ENCODE measurements at regions not wholly inside any gene's neighbourhood (a gene's known extent, or its start where the extent isn't known, plus 50 kb on each side); places are given as distances from the start of the nearest gene placed in this dataset.

- Histone ChIP-seq H3K27ac (ENCODE audit: low read depth, low read length) (no peak overlapping the region), H3K4me3 (ENCODE audit: low read length in 3 of 3) (no peak overlapping the region), H3K9ac (ENCODE audit: low read depth in 1 of 3, low read length in 3 of 3) (no peak overlapping the region), H3K27me3 (ENCODE audit: control insufficient read depth in 3 of 3, insufficient read depth in 3 of 3, low read length in 3 of 3) (no peaks in the 10 kb centered on the region), H3K9me3 (ENCODE audit: control insufficient read depth in 3 of 3, low read length in 3 of 3) (no peaks in the 10 kb centered on the region), H3K4me1 (ENCODE audit: control insufficient read depth in 3 of 3, insufficient read depth in 3 of 3, low read length in 3 of 3) (peaks cover 0 to 7% (median 0%) of the 10 kb centered on the region in 3 donors), H3K36me3 (ENCODE audit: control insufficient read depth in 3 of 3, insufficient read depth in 3 of 3, low read length in 3 of 3) (no peaks in the 10 kb centered on the region)
Observed at GRCh38 chr9:107708791-107709190, 219.2 kb upstream of the KLF4 start.

DNA sequence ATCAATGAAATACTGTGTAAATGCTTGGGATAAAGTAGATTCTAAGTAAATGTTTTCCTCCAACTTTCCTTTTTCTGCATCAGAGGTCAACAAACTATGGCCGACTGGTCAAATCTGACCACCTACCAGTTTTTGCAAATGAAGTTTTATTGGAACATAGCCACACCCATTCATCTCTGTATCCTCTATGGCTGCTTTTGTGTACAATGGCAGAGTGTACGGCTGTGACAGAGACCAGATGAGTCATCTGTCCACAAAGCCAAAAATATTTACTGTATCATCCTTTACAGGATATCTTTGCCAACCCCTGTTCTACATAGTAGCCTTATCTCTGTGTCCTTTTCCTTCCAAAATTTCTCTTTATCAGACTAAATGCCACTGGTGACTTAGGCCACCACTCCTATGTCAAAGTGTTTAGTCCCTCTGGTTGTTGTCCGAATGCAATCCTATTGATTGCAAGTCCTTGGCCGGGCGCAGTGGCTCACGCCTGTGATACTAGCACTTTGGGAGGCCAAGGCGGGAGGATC lies 218.4 kb upstream of the KLF4 start:
- no peaks in the 10 kb centered on the region for H3K36me3 ChIP-seq (ENCODE audit: control insufficient read depth in 3 of 3, insufficient read depth in 3 of 3, low read length in 3 of 3)
- H3K9ac ChIP-seq (ENCODE audit: low read depth in 1 of 3, low read length in 3 of 3), result no peak overlapping the region
- H3K9me3 ChIP-seq (ENCODE audit: control insufficient read depth in 3 of 3, low read length in 3 of 3), result no peaks in the 10 kb centered on the region
- no peak overlapping the region for H3K4me3 ChIP-seq (ENCODE audit: low read length in 3 of 3)
- no peaks in the 10 kb centered on the region for H3K27me3 ChIP-seq (ENCODE audit: control insufficient read depth in 3 of 3, insufficient read depth in 3 of 3, low read length in 3 of 3)
- peaks cover 0 to 7% (median 0%) of the 10 kb centered on the region in 3 donors for H3K4me1 ChIP-seq (ENCODE audit: control insufficient read depth in 3 of 3, insufficient read depth in 3 of 3, low read length in 3 of 3)
- no peak overlapping the region for H3K27ac ChIP-seq (ENCODE audit: low read depth, low read length)

DNA sequence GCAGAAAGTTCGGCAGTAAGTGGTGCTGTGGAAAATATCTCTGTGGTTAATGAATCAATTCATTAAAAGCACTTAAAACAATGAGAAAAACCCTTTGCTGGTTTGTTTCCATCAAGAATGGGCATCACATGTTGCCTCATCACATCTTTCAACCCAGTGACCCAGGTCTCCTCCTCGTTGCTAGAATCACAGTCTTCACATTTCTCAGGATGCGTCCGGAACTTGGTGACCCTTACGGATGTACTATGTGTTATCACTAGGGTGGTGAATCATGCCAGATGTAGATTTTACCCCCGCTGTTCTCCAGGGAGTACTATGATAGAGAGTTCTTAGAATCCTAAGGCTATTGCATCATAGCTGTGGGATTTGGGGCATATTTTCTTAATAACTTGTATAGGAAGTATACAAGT lies 217.9 kb upstream of the KLF4 start:
- Histone ChIP-seq H3K27ac (ENCODE audit: low read depth, low read length) (no peak overlapping the region), H3K4me1 (ENCODE audit: control insufficient read depth in 3 of 3, insufficient read depth in 3 of 3, low read length in 3 of 3) (peaks cover 0 to 7% (median 0%) of the 10 kb centered on the region in 3 donors), H3K9ac (ENCODE audit: low read depth in 1 of 3, low read length in 3 of 3) (no peak overlapping the region), H3K4me3 (ENCODE audit: low read length in 3 of 3) (no peak overlapping the region), H3K9me3 (ENCODE audit: control insufficient read depth in 3 of 3, low read length in 3 of 3) (no peaks in the 10 kb centered on the region), H3K27me3 (ENCODE audit: control insufficient read depth in 3 of 3, insufficient read depth in 3 of 3, low read length in 3 of 3) (no peaks in the 10 kb centered on the region), H3K36me3 (ENCODE audit: control insufficient read depth in 3 of 3, insufficient read depth in 3 of 3, low read length in 3 of 3) (no peaks in the 10 kb centered on the region)

DNA sequence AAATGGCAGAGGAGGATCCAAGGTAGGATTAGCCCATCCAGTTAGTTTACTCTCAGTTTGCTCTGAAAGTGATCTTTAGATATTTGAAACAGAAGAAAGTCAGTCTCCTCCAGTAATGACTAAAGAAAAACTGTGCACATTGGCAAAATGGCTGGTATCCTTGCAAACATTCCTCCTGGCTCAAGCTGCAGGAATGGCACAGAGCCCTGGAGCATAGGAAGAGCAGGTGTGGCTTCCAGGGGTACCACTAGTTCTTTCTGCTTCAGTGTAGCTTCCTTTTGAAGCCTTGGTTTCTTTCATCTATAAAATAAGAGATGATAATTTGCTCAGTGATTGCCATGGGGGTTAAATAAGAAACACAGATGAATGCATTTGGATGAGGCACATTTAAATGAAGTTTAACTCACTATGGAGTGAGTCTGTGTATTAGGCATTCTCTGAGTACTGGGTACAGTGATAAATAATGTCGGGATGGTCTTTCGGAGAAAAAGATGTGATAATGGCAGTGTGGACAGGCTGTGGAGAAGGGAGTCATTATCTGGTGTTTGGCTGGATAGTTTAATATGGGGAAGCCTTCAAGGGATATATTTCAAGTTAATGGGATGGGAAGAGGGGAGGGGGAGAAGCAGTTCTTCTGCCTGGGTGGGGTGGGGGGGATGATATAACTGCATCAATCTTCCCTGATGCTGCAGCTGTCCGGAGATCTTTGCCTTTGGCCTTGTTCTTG lies 217.3 kb upstream of the KLF4 start:
- no peak overlapping the region for H3K27ac ChIP-seq (ENCODE audit: low read depth, low read length)
- no peaks in the 10 kb centered on the region for H3K27me3 ChIP-seq (ENCODE audit: control insufficient read depth in 3 of 3, insufficient read depth in 3 of 3, low read length in 3 of 3)
- H3K4me1 ChIP-seq (ENCODE audit: control insufficient read depth in 3 of 3, insufficient read depth in 3 of 3, low read length in 3 of 3), result peaks cover 0 to 7% (median 0%) of the 10 kb centered on the region in 3 donors

DNA sequence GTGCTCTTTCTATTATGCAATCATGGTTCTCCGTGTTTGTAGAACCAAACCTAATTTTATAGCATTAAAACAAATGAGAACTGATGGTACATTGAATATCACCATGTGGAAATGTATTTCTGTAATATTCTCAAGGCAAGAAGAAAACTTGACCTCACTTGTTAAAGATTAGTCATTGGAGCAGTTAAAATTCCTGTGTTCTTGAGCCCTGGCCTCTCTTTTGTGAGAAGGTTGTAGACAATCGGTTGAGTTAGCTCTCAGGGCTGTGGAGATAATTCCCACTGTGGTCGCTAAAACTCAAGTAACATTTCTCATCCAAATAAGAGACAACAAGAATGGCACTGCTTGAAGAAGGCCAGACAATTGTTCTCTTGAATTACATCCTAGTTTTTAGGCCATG lies 216.0 kb upstream of the KLF4 start:
- Histone ChIP-seq H3K9ac (ENCODE audit: low read depth in 1 of 3, low read length in 3 of 3) (no peak overlapping the region), H3K27ac (ENCODE audit: low read depth, low read length) (no peak overlapping the region), H3K4me3 (ENCODE audit: low read length in 3 of 3) (no peak overlapping the region), H3K9me3 (ENCODE audit: control insufficient read depth in 3 of 3, low read length in 3 of 3) (no peaks in the 10 kb centered on the region), H3K4me1 (ENCODE audit: control insufficient read depth in 3 of 3, insufficient read depth in 3 of 3, low read length in 3 of 3) (peaks cover 0 to 7% (median 2%) of the 10 kb centered on the region in 3 donors), H3K36me3 (ENCODE audit: control insufficient read depth in 3 of 3, insufficient read depth in 3 of 3, low read length in 3 of 3) (no peaks in the 10 kb centered on the region), H3K27me3 (ENCODE audit: control insufficient read depth in 3 of 3, insufficient read depth in 3 of 3, low read length in 3 of 3) (no peaks in the 10 kb centered on the region)

More for the DNA sequence above, 217.3 kb upstream of the KLF4 start:
- H3K9ac ChIP-seq (ENCODE audit: low read depth in 1 of 3, low read length in 3 of 3), result no peak overlapping the region
- no peaks in the 10 kb centered on the region for H3K9me3 ChIP-seq (ENCODE audit: control insufficient read depth in 3 of 3, low read length in 3 of 3)
- H3K4me3 ChIP-seq (ENCODE audit: low read length in 3 of 3), result no peak overlapping the region
- H3K36me3 ChIP-seq (ENCODE audit: control insufficient read depth in 3 of 3, insufficient read depth in 3 of 3, low read length in 3 of 3), result no peaks in the 10 kb centered on the region

GRCh38 chr9:107704774-107705173 lies 215.2 kb upstream of the KLF4 start:
- Histone ChIP-seq H3K27me3 (ENCODE audit: control insufficient read depth in 3 of 3, insufficient read depth in 3 of 3, low read length in 3 of 3) (no peaks in the 10 kb centered on the region), H3K4me3 (ENCODE audit: low read length in 3 of 3) (no peak overlapping the region), H3K36me3 (ENCODE audit: control insufficient read depth in 3 of 3, insufficient read depth in 3 of 3, low read length in 3 of 3) (no peaks in the 10 kb centered on the region), H3K27ac (ENCODE audit: low read depth, low read length) (no peak overlapping the region), H3K9ac (ENCODE audit: low read depth in 1 of 3, low read length in 3 of 3) (no peak overlapping the region), H3K9me3 (ENCODE audit: control insufficient read depth in 3 of 3, low read length in 3 of 3) (no peaks in the 10 kb centered on the region), H3K4me1 (ENCODE audit: control insufficient read depth in 3 of 3, insufficient read depth in 3 of 3, low read length in 3 of 3) (peaks cover 0 to 9% (median 3%) of the 10 kb centered on the region in 3 donors)

DNA sequence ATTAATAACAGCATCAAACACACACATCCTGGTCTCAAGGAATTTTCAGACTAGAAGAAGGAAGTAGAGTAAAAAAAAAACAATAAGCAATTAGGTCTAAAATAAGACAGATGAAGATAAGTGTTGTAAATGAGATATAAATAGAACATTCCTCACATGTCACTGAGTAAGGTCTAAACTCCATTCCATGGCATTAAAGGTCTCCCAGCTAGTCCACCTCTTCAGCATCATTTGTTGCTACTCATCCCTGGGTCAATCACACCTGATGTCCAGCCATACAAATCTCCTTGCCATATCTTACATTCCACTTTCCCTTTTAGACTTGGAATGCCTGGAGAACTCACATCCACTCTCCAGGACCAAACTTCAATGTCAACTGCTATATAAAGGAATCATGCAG lies 214.1 kb upstream of the KLF4 start:
- H3K36me3 ChIP-seq (ENCODE audit: control insufficient read depth in 3 of 3, insufficient read depth in 3 of 3, low read length in 3 of 3), result no peaks in the 10 kb centered on the region
- H3K9me3 ChIP-seq (ENCODE audit: control insufficient read depth in 3 of 3, low read length in 3 of 3), result no peaks in the 10 kb centered on the region
- H3K4me1 ChIP-seq (ENCODE audit: control insufficient read depth in 3 of 3, insufficient read depth in 3 of 3, low read length in 3 of 3), result peaks cover 0 to 9% (median 3%) of the 10 kb centered on the region in 3 donors
- no peak overlapping the region for H3K4me3 ChIP-seq (ENCODE audit: low read length in 3 of 3)
- no peak overlapping the region for H3K9ac ChIP-seq (ENCODE audit: low read depth in 1 of 3, low read length in 3 of 3)
- no peaks in the 10 kb centered on the region for H3K27me3 ChIP-seq (ENCODE audit: control insufficient read depth in 3 of 3, insufficient read depth in 3 of 3, low read length in 3 of 3)
- H3K27ac ChIP-seq (ENCODE audit: low read depth, low read length), result no peak overlapping the region

DNA sequence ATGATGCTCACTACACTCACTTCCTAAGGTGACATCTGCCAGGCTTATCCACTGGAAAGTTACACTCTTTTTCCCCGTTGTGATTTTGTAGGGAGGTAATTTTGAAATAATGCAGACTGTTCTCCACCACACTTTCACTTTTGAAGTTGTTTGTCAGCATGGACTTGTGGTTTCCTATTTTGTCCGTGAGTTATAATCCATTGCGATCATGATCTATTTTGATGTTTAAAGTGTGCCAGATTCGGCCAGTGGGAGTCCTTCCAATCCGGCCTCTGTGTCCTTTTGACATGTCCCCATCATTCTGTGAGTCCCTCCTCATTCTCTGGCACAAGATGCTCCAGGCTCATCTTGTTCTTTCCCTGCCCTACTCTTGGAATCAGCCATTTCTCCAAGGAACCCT lies 211.3 kb upstream of the KLF4 start:
- peak overlapping the region; percentile 51 to 64 (median 61) for H3K4me3 ChIP-seq (ENCODE audit: low read length in 3 of 3)
- peaks cover 0 to 9% (median 3%) of the 10 kb centered on the region in 3 donors for H3K4me1 ChIP-seq (ENCODE audit: control insufficient read depth in 3 of 3, insufficient read depth in 3 of 3, low read length in 3 of 3)
- no peaks in the 10 kb centered on the region for H3K27me3 ChIP-seq (ENCODE audit: control insufficient read depth in 3 of 3, insufficient read depth in 3 of 3, low read length in 3 of 3)
- no peaks in the 10 kb centered on the region for H3K36me3 ChIP-seq (ENCODE audit: control insufficient read depth in 3 of 3, insufficient read depth in 3 of 3, low read length in 3 of 3)
- H3K9me3 ChIP-seq (ENCODE audit: control insufficient read depth in 3 of 3, low read length in 3 of 3), result no peaks in the 10 kb centered on the region
- peak overlapping the region in 1 of 3 donors; percentile 58 for H3K9ac ChIP-seq (ENCODE audit: low read depth in 1 of 3, low read length in 3 of 3)
- no peak overlapping the region for H3K27ac ChIP-seq (ENCODE audit: low read depth, low read length)

DNA sequence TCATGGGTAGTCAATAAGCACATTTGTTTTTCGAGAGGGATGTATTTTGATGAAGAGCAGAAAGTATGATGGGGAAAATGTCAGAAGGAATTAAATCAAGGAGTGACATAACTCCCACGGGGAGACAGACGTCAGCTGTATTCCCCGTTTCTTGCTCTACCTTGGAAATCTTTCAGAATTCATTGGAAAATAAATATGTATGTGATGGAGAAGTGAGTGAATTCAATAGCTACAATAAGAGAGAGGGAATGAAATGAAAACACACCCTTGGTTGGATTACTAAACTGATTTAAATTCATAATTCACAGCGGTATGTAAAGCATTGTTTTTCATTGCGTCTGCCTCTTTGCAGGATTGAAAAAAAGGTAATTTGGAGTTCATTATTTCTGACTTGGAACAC lies 209.7 kb upstream of the KLF4 start:
- Histone ChIP-seq H3K4me1 (ENCODE audit: control insufficient read depth in 3 of 3, insufficient read depth in 3 of 3, low read length in 3 of 3) (peaks cover 0 to 9% (median 3%) of the 10 kb centered on the region in 3 donors), H3K4me3 (ENCODE audit: low read length in 3 of 3) (no peak overlapping the region)

DNA sequence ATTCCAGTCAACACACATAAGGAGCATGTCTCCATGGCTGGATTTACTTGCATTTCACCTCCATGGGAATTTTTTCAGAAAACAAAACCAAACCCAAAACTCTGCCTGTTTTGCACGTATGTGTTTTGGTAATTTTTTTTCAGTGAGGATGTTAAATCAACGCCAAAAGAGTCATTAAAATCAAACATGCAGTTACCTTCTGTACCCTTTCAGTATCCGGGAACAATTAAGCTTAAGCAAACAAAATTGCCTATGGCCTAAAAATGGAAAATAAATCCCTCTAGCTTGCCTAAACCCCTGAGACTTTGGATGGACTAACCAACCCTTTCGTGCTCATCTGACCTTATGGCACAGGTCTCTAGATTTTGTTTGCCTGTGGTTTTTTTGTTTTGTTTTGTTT lies 209.2 kb upstream of the KLF4 start:
- H3K4me1 ChIP-seq (ENCODE audit: control insufficient read depth in 3 of 3, insufficient read depth in 3 of 3, low read length in 3 of 3), result peaks cover under 1 to 9% (median 3%) of the 10 kb centered on the region in 3 donors
- H3K4me3 ChIP-seq (ENCODE audit: low read length in 3 of 3), result no peak overlapping the region
- H3K27ac ChIP-seq (ENCODE audit: low read depth, low read length), result no peak overlapping the region
- no peak overlapping the region for H3K9ac ChIP-seq (ENCODE audit: low read depth in 1 of 3, low read length in 3 of 3)
- H3K27me3 ChIP-seq (ENCODE audit: control insufficient read depth in 3 of 3, insufficient read depth in 3 of 3, low read length in 3 of 3), result no peaks in the 10 kb centered on the region
- H3K9me3 ChIP-seq (ENCODE audit: control insufficient read depth in 3 of 3, low read length in 3 of 3), result no peaks in the 10 kb centered on the region
- no peaks in the 10 kb centered on the region for H3K36me3 ChIP-seq (ENCODE audit: control insufficient read depth in 3 of 3, insufficient read depth in 3 of 3, low read length in 3 of 3)

More for the DNA sequence above, 209.7 kb upstream of the KLF4 start:
- Histone ChIP-seq H3K9me3 (ENCODE audit: control insufficient read depth in 3 of 3, low read length in 3 of 3) (no peaks in the 10 kb centered on the region), H3K27ac (ENCODE audit: low read depth, low read length) (no peak overlapping the region), H3K27me3 (ENCODE audit: control insufficient read depth in 3 of 3, insufficient read depth in 3 of 3, low read length in 3 of 3) (no peaks in the 10 kb centered on the region), H3K9ac (ENCODE audit: low read depth in 1 of 3, low read length in 3 of 3) (no peak overlapping the region), H3K36me3 (ENCODE audit: control insufficient read depth in 3 of 3, insufficient read depth in 3 of 3, low read length in 3 of 3) (no peaks in the 10 kb centered on the region)
